Central memory CD8-positive, alpha-beta T cell (primary cell): ENCODE measurements at regions not wholly inside any gene's neighbourhood (a gene's known extent, or its start where the extent isn't known, plus 50 kb on each side); places are given as distances from the start of the nearest gene placed in this dataset.
"Not testable (repeated sequence)": the region's sequence is repeated elsewhere in the genome, so short reads cannot be mapped to it uniquely, and the experiment has no call there.

Source experiments
- ATAC-seq: fragments of 150-1000 bp; cut with Tn5 transposase; replicated peaks from 2 replicates; pipeline ENCODE4 v1.10.0; 2022; ENCODE audit warnings: mild to moderate bottlenecking, moderate FRiP score, moderate number of reproducible peaks; ENCODE audit not compliant: poor library complexity, severe bottlenecking; ENCODE audit errors: extremely low read depth
- DNase-seq, 2 donors: peaks; one replicate each; pipeline ENCODE4 v3.0.0; 2021; ENCODE audit warnings: low spot score in 2 of 2
- H3K27ac Mint-ChIP-seq: one replicate; pipeline ENCODE4 v1.8.0; 2022; ENCODE audit warnings: low read depth, mild to moderate bottlenecking, moderate library complexity, mixed read lengths
- H3K27me3 Mint-ChIP-seq: one replicate; pipeline ENCODE4 v1.8.0; 2022; ENCODE audit warnings: mixed read lengths
- H3K36me3 Mint-ChIP-seq: one replicate; pipeline ENCODE4 v1.8.0; 2022; ENCODE audit warnings: mild to moderate bottlenecking, moderate library complexity, mixed read lengths; ENCODE audit not compliant: insufficient read depth
- H3K4me1 Mint-ChIP-seq: one replicate; pipeline ENCODE4 v1.8.0; 2022; ENCODE audit warnings: mixed read lengths
- H3K4me3 Mint-ChIP-seq: one replicate; pipeline ENCODE4 v1.8.0; 2022; ENCODE audit warnings: mild to moderate bottlenecking, moderate library complexity, mixed read lengths
- H3K9me3 Mint-ChIP-seq: one replicate; pipeline ENCODE4 v1.8.0; 2022; ENCODE audit warnings: mixed read lengths

- H3K27ac Mint-ChIP-seq = no peak overlapping the region
- H3K36me3 Mint-ChIP-seq = no peaks in the 10 kb centered on the region
- H3K4me3 Mint-ChIP-seq = no peak overlapping the region
- H3K27me3 Mint-ChIP-seq = peaks cover 7% of the 10 kb centered on the region
- no peaks in the 10 kb centered on the region for H3K9me3 Mint-ChIP-seq
- no peak for DNase-seq
- no peaks in the 10 kb centered on the region for H3K4me1 Mint-ChIP-seq
- no peak for ATAC-seq
These were observed 164.3 kb downstream of the ABCC12 start for GRCh38 chr16:47991491-47991890.

GRCh38 chr16:47990676-47991075 is 165.1 kb downstream of the ABCC12 start:
- H3K4me3 Mint-ChIP-seq = no peak overlapping the region
- no peak for ATAC-seq
- H3K27ac Mint-ChIP-seq = no peak overlapping the region
- H3K27me3 Mint-ChIP-seq = peaks cover 14% of the 10 kb centered on the region
- H3K4me1 Mint-ChIP-seq = no peaks in the 10 kb centered on the region
- DNase-seq = no peak
- H3K36me3 Mint-ChIP-seq = no peaks in the 10 kb centered on the region
- H3K9me3 Mint-ChIP-seq = no peaks in the 10 kb centered on the region

GRCh38 chr16:47987136-47987535 is 168.7 kb downstream of the ABCC12 start:
- no peaks in the 10 kb centered on the region for H3K36me3 Mint-ChIP-seq
- H3K9me3 Mint-ChIP-seq = peaks cover 5% of the 10 kb centered on the region
- DNase-seq = no peak
- H3K4me3 Mint-ChIP-seq = no peak overlapping the region
- H3K27ac Mint-ChIP-seq = no peak overlapping the region
- H3K4me1 Mint-ChIP-seq = no peaks in the 10 kb centered on the region
- no peak for ATAC-seq
- H3K27me3 Mint-ChIP-seq = peaks cover 22% of the 10 kb centered on the region

- peaks cover 5% of the 10 kb centered on the region for H3K9me3 Mint-ChIP-seq
- DNase-seq (no peak), ATAC-seq (no peak)
- no peaks in the 10 kb centered on the region for H3K4me1 Mint-ChIP-seq
- no peaks in the 10 kb centered on the region for H3K36me3 Mint-ChIP-seq
- no peak overlapping the region for H3K27ac Mint-ChIP-seq
- peaks cover 22% of the 10 kb centered on the region for H3K27me3 Mint-ChIP-seq
- H3K4me3 Mint-ChIP-seq = no peak overlapping the region
These were observed 169.8 kb downstream of the ABCC12 start for GRCh38 chr16:47986031-47986430.

- peaks cover 5% of the 10 kb centered on the region for H3K9me3 Mint-ChIP-seq
- H3K4me3 Mint-ChIP-seq = no peak overlapping the region
- ATAC-seq (no peak), DNase-seq (no peak)
- H3K4me1 Mint-ChIP-seq = no peaks in the 10 kb centered on the region
- H3K27ac Mint-ChIP-seq = no peak overlapping the region
- H3K36me3 Mint-ChIP-seq = no peaks in the 10 kb centered on the region
- peaks cover 23% of the 10 kb centered on the region for H3K27me3 Mint-ChIP-seq
These were observed 171.1 kb downstream of the ABCC12 start for GRCh38 chr16:47984669-47985068.

GRCh38 chr16:47983999-47984580 is 171.7 kb downstream of the ABCC12 start:
- H3K4me3 Mint-ChIP-seq = no peak overlapping the region
- peaks cover 5% of the 10 kb centered on the region for H3K9me3 Mint-ChIP-seq
- peaks cover 29% of the 10 kb centered on the region for H3K27me3 Mint-ChIP-seq
- no peaks in the 10 kb centered on the region for H3K36me3 Mint-ChIP-seq
- H3K27ac Mint-ChIP-seq = no peak overlapping the region
- ATAC-seq (no peak), DNase-seq (no peak)
- no peaks in the 10 kb centered on the region for H3K4me1 Mint-ChIP-seq

- Mint-ChIP-seq H3K27me3 (peaks cover 13% of the 10 kb centered on the region), H3K4me1 (no peaks in the 10 kb centered on the region), H3K27ac (no peak overlapping the region), H3K36me3 (no peaks in the 10 kb centered on the region), H3K4me3 (no peak overlapping the region), H3K9me3 (peaks cover under 1% of the 10 kb centered on the region)
- DNase-seq = no peak
- no peak for ATAC-seq
These were observed 175.6 kb downstream of the ABCC12 start for GRCh38 chr16:47980212-47980611.

GRCh38 chr16:47979616-47980182 is 176.1 kb downstream of the ABCC12 start:
- DNase-seq = no peak
- H3K27me3 Mint-ChIP-seq = peaks cover 9% of the 10 kb centered on the region
- no peak overlapping the region for H3K27ac Mint-ChIP-seq
- no peak overlapping the region for H3K4me3 Mint-ChIP-seq
- no peak for ATAC-seq
- H3K36me3 Mint-ChIP-seq = no peaks in the 10 kb centered on the region
- no peaks in the 10 kb centered on the region for H3K9me3 Mint-ChIP-seq
- no peaks in the 10 kb centered on the region for H3K4me1 Mint-ChIP-seq

- no peak for DNase-seq
- Mint-ChIP-seq H3K27me3 (peaks cover 9% of the 10 kb centered on the region), H3K4me3 (no peak overlapping the region), H3K27ac (no peak overlapping the region), H3K4me1 (no peaks in the 10 kb centered on the region), H3K9me3 (no peaks in the 10 kb centered on the region), H3K36me3 (no peaks in the 10 kb centered on the region)
- no peak for ATAC-seq
These were observed 176.7 kb downstream of the ABCC12 start for GRCh38 chr16:47979164-47979520.

- no peak overlapping the region for H3K4me3 Mint-ChIP-seq
- no peak for ATAC-seq
- peaks cover 9% of the 10 kb centered on the region for H3K27me3 Mint-ChIP-seq
- H3K36me3 Mint-ChIP-seq = no peaks in the 10 kb centered on the region
- H3K27ac Mint-ChIP-seq = no peak overlapping the region
- H3K9me3 Mint-ChIP-seq = no peaks in the 10 kb centered on the region
- DNase-seq = no peak
- H3K4me1 Mint-ChIP-seq = no peaks in the 10 kb centered on the region
These were observed 177.2 kb downstream of the ABCC12 start for GRCh38 chr16:47978491-47979163.

GRCh38 chr16:47977802-47978201 is 178.0 kb downstream of the ABCC12 start:
- Mint-ChIP-seq H3K27ac (no peak overlapping the region), H3K4me1 (no peaks in the 10 kb centered on the region), H3K36me3 (no peaks in the 10 kb centered on the region), H3K4me3 (no peak overlapping the region), H3K27me3 (peaks cover 18% of the 10 kb centered on the region), H3K9me3 (no peaks in the 10 kb centered on the region)
- ATAC-seq (no peak), DNase-seq (no peak)

- Mint-ChIP-seq H3K36me3 (no peaks in the 10 kb centered on the region), H3K9me3 (no peaks in the 10 kb centered on the region), H3K27me3 (peaks cover 22% of the 10 kb centered on the region), H3K4me3 (no peak overlapping the region), H3K4me1 (no peaks in the 10 kb centered on the region), H3K27ac (no peak overlapping the region)
- DNase-seq (no peak), ATAC-seq (no peak)
These were observed 179.1 kb downstream of the ABCC12 start for GRCh38 chr16:47976636-47977210.

- ATAC-seq = not testable (repeated sequence)
These were observed 180.8 kb downstream of the ABCC12 start for GRCh38 chr16:47974971-47975370.

More at GRCh38 chr16:47974971-47975370, 180.8 kb downstream of the ABCC12 start:
- H3K9me3 Mint-ChIP-seq, DNase-seq, H3K4me1 Mint-ChIP-seq, H3K36me3 Mint-ChIP-seq, H3K4me3 Mint-ChIP-seq, H3K27ac Mint-ChIP-seq: not testable (repeated sequence)
- H3K27me3 Mint-ChIP-seq = peaks cover 22% of the 10 kb centered on the region
